ENCODE measurements at regions not wholly inside any gene's neighbourhood (a gene's known extent, or its start where the extent isn't known, plus 50 kb on each side); places are given as distances from the start of the nearest gene placed in this dataset.

DNA sequence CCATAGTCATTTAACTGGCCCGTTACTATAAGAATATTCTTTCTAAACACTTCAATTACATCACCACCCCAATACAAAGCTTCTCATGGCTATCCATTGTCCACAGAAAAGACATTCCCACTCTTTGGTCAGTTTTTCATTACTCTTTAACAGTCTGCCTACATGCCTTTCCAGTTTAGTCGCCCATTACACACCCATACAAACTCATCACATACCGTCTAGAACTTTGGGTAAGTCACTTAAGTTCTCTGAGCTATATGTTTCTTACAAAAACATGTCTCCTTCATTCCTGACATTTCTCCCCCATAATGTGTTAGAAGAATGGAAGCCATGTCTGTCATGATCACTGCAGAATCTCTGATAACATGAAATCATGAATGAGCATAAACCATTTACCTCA, 108.2 kb upstream of the STK17B start:
- Histone ChIP-seq H3K27ac (no peak overlapping the region), H3K9ac (no peak overlapping the region), H3K4me2 (ENCODE audit: low read length) (no peak overlapping the region), H3K79me2 (no peaks in the 10 kb centered on the region), H3K36me3 (ENCODE audit: control insufficient read depth, insufficient read depth, low read length) (no peaks in the 10 kb centered on the region), H3K4me3 (ENCODE audit: low read depth, low read length) (no peak overlapping the region), H2AFZ (no peak overlapping the region), H3K4me1 (no peaks in the 10 kb centered on the region), H3K27me3 (ENCODE audit: control insufficient read depth, insufficient read depth, low read length) (no peaks in the 10 kb centered on the region), H3K9me3 (ENCODE audit: control insufficient read depth, low read length) (no peaks in the 10 kb centered on the region)
- TF ChIP-seq, protein P1, sequence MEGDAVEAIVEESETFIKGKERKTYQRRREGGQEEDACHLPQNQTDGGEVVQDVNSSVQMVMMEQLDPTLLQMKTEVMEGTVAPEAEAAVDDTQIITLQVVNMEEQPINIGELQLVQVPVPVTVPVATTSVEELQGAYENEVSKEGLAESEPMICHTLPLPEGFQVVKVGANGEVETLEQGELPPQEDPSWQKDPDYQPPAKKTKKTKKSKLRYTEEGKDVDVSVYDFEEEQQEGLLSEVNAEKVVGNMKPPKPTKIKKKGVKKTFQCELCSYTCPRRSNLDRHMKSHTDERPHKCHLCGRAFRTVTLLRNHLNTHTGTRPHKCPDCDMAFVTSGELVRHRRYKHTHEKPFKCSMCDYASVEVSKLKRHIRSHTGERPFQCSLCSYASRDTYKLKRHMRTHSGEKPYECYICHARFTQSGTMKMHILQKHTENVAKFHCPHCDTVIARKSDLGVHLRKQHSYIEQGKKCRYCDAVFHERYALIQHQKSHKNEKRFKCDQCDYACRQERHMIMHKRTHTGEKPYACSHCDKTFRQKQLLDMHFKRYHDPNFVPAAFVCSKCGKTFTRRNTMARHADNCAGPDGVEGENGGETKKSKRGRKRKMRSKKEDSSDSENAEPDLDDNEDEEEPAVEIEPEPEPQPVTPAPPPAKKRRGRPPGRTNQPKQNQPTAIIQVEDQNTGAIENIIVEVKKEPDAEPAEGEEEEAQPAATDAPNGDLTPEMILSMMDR (IDR thresholded peaks at IDR 0.05): no peak

DNA sequence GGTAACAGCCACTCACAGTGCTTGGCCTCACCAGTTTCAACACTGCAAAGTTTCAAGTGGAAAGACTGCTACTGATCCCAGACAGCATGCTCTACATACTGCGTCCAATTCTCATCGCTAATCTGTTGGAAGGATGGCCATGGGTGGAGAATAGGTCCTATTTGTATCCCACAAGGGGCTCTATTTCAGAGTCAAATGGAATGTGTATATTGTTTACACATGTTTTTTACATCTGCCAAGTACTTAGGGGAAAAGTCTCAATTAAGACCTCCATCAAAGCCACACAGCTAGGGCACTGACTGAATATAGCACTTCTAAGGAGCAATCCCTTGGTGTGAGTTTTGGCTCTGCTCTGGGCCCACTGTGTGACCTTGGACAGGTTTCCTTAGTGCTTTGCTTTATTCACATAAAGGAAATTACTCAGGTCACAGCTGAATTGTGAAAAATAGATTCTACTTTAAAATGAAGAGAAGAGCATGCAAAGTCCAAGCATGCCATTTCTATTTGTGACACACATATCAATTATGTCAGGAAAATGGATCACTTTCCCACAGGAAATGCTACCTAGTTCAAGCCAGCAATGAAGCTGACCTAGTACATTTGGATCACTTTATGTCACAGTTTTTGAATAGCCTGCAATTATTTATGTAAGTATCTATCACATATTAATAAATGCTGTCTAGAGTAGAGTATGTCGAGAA, 112.9 kb upstream of the STK17B start:
- Histone ChIP-seq H3K4me1 (no peaks in the 10 kb centered on the region), H3K9me3 (ENCODE audit: control insufficient read depth, low read length) (no peaks in the 10 kb centered on the region), H3K4me2 (ENCODE audit: low read length) (no peak overlapping the region), H3K27me3 (ENCODE audit: control insufficient read depth, insufficient read depth, low read length) (no peaks in the 10 kb centered on the region), H3K36me3 (ENCODE audit: control insufficient read depth, insufficient read depth, low read length) (no peaks in the 10 kb centered on the region), H3K9ac (no peak overlapping the region), H3K79me2 (no peaks in the 10 kb centered on the region), H3K4me3 (ENCODE audit: low read depth, low read length) (no peak overlapping the region), H3K27ac (no peak overlapping the region), H2AFZ (no peak overlapping the region)
- TF ChIP-seq, protein P1 (IDR thresholded peaks at IDR 0.05): no peak

DNA sequence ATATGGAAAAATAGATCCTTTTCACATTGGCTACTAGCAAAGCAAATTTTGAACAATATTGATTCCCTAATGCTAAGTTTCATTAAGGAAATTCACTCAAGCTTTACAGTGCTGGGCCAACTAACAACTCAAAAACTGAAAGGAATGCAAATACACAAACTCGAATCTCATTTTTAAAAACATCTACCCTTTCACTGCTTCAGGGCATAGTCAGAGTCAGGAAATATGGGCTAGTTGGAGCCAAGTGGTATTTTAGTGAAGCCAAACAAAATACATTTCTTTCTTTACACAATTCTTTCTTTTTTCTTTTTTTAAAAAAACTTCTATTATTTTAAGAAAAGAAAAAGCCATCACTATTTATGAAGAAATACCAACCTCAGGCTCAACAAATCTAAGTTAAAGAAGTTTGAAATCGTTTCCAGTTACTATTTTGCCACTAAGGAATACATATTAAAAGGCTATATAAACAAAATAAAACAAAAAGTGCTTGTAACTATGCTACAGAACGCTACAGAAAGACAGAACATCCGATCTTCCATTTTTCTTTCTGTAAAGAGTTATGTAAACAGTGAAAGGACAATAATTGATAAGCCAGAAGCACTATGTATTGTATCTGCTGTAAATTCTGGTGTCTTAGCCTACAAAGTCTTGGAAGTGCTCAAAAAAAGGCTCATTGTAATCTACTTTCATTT, 113.6 kb upstream of the STK17B start:
- Histone ChIP-seq H3K9me3 (ENCODE audit: control insufficient read depth, low read length) (no peaks in the 10 kb centered on the region), H3K36me3 (ENCODE audit: control insufficient read depth, insufficient read depth, low read length) (no peaks in the 10 kb centered on the region), H2AFZ (no peak overlapping the region), H3K79me2 (no peaks in the 10 kb centered on the region), H3K9ac (no peak overlapping the region), H3K4me1 (no peaks in the 10 kb centered on the region), H3K27me3 (ENCODE audit: control insufficient read depth, insufficient read depth, low read length) (no peaks in the 10 kb centered on the region), H3K4me2 (ENCODE audit: low read length) (no peak overlapping the region), H3K27ac (no peak overlapping the region), H3K4me3 (ENCODE audit: low read depth, low read length) (no peak overlapping the region)
- TF ChIP-seq, protein P1 (IDR thresholded peaks at IDR 0.05): no peak

DNA sequence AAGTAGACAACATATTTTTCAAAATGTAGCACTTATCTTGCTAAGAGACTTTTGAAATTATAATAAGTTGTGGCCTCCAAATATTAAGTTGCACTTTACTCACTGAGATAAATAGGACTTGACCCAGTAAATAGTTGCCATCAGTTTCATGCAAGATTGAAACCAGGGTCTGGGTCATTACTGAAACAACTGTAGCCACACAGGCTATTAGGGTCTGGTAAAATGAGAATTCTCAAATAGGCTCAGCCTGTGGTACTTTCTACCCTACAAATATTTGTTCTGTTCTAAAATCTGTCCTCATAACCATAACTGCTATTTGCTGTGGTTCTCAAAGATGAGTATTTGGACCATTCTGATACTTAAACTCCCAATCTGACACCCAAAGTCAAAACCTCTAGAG, 115.4 kb upstream of the STK17B start:
- Histone ChIP-seq H3K27me3 (ENCODE audit: control insufficient read depth, insufficient read depth, low read length) (no peaks in the 10 kb centered on the region), H3K79me2 (no peaks in the 10 kb centered on the region), H3K9me3 (ENCODE audit: control insufficient read depth, low read length) (no peaks in the 10 kb centered on the region), H3K4me3 (ENCODE audit: low read depth, low read length) (no peak overlapping the region), H3K9ac (no peak overlapping the region), H3K4me2 (ENCODE audit: low read length) (no peak overlapping the region), H3K27ac (no peak overlapping the region), H3K36me3 (ENCODE audit: control insufficient read depth, insufficient read depth, low read length) (no peaks in the 10 kb centered on the region), H3K4me1 (peaks cover 1% of the 10 kb centered on the region), H2AFZ (no peak overlapping the region)
- TF ChIP-seq, protein P1 (IDR thresholded peaks at IDR 0.05): no peak
